Mesothelial cell of epicardium (in vitro differentiated cells): ENCODE measurements at regions not wholly inside any gene's neighbourhood (a gene's known extent, or its start where the extent isn't known, plus 50 kb on each side); places are given as distances from the start of the nearest gene placed in this dataset.
A peak's percentile ranks its signal among the peaks of the same experiment; 100 is the strongest.

Experiments used
- DNase-seq, 2 experiments: peaks; one replicate each; pipeline ENCODE4 v3.0.0; 2021; ENCODE audit warnings: low spot score in 2 of 2; ENCODE audit not compliant: unreplicated experiment in 2 of 2
- H3K27ac Mint-ChIP-seq: 2 replicates; pipeline ENCODE4 v1.8.0; 2021; ENCODE audit warnings: mixed read lengths
- H3K27me3 Mint-ChIP-seq: 2 replicates; pipeline ENCODE4 v1.8.0; 2021; ENCODE audit warnings: low read depth, mixed read lengths
- H3K36me3 Mint-ChIP-seq: 2 replicates; pipeline ENCODE4 v1.8.0; 2021; ENCODE audit warnings: mixed read lengths
- H3K4me1 Mint-ChIP-seq: 2 replicates; pipeline ENCODE4 v1.8.0; 2021; ENCODE audit warnings: mixed read lengths
- H3K4me3 Mint-ChIP-seq: 2 replicates; pipeline ENCODE4 v1.8.0; 2021; ENCODE audit warnings: mild to moderate bottlenecking, moderate library complexity, mixed read lengths
- H3K9me3 Mint-ChIP-seq: 2 replicates; pipeline ENCODE4 v1.8.0; 2021; ENCODE audit warnings: mixed read lengths
- TF ChIP-seq, protein P1 (sequence below): fragments of 200-600 bp; sonication (generic); IDR thresholded peaks from one replicate; pipeline ENCODE4 v1.5.0; 2021; ENCODE audit warnings: antibody characterized with exemption; ENCODE audit not compliant: unreplicated experiment

DNA sequence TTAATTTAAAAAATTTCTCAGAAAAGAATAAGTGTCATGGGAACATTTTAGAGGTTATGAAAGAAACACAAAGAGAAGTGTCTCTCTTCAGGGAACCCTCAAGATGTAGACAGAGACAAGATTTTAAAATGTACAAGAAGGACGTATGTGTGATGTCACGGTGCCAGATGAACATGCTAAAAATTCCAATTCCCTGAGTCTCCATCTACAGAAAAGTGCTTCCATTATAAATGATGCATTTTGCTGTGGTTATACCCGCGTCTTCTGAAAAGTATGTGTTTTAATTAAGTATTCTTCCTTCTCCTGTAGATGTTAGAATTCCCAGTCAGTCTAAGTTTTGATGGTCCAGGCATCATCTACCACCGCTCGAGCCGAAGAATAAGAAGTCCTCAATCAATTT is 489.1 kb downstream of the PREX1 start:
- Mint-ChIP-seq H3K36me3 (no peaks in the 10 kb centered on the region), H3K4me3 (peak overlapping the region; percentile 20), H3K9me3 (no peaks in the 10 kb centered on the region), H3K4me1 (peaks cover 19% of the 10 kb centered on the region), H3K27ac (peak overlapping the region; percentile 48), H3K27me3 (peaks cover 5% of the 10 kb centered on the region)
- TF ChIP-seq, protein P1, sequence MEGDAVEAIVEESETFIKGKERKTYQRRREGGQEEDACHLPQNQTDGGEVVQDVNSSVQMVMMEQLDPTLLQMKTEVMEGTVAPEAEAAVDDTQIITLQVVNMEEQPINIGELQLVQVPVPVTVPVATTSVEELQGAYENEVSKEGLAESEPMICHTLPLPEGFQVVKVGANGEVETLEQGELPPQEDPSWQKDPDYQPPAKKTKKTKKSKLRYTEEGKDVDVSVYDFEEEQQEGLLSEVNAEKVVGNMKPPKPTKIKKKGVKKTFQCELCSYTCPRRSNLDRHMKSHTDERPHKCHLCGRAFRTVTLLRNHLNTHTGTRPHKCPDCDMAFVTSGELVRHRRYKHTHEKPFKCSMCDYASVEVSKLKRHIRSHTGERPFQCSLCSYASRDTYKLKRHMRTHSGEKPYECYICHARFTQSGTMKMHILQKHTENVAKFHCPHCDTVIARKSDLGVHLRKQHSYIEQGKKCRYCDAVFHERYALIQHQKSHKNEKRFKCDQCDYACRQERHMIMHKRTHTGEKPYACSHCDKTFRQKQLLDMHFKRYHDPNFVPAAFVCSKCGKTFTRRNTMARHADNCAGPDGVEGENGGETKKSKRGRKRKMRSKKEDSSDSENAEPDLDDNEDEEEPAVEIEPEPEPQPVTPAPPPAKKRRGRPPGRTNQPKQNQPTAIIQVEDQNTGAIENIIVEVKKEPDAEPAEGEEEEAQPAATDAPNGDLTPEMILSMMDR: no peak
- DNase-seq: no peak

- Mint-ChIP-seq H3K4me3 (no peak overlapping the region), H3K27me3 (no peaks in the 10 kb centered on the region), H3K27ac (no peak overlapping the region), H3K9me3 (no peaks in the 10 kb centered on the region), H3K4me1 (peaks cover 29% of the 10 kb centered on the region), H3K36me3 (no peaks in the 10 kb centered on the region)
- no peak for DNase-seq
- TF ChIP-seq, protein P1: no peak
These were observed 491.2 kb downstream of the PREX1 start for GRCh38 chr20:48336597-48336996.

DNA sequence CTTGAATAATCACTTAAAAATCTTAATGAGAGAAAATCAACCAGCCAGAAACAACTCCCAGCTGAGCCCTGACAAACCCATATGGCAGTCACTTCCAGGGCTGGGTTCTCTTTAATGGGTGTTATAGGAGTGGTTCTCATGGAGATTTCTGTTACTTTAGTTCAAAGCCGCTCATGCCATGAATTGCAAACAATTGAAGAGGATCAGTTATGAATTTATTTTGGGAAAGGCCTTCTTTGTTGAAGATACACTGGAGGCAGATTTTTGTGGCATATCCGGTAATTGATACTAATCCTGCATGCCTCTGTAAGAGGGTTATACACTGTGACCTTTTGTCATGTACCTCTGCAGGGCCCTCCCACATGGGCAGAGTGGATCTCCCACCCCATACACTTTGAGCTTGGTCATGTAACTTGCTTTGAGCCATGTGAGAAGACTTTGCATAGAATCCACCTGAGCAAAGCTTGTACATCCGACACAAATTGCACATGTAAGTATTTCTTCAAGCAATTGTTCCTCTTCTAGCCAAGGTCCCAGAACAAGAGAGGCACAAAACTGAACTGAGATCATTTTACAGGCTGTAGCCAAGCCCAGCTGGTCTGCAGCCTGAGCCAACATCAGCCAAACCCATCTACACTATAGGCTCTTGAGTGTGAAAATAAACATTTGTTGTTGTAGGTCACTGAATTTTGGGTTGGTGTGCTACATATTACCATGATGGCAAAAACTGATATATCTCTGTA is 492.3 kb downstream of the PREX1 start:
- no peak overlapping the region for H3K4me3 Mint-ChIP-seq
- DNase-seq: no peak
- no peaks in the 10 kb centered on the region for H3K27me3 Mint-ChIP-seq
- no peaks in the 10 kb centered on the region for H3K9me3 Mint-ChIP-seq
- no peak overlapping the region for H3K27ac Mint-ChIP-seq
- peaks cover 29% of the 10 kb centered on the region for H3K4me1 Mint-ChIP-seq
- TF ChIP-seq, protein P1: no peak
- no peaks in the 10 kb centered on the region for H3K36me3 Mint-ChIP-seq

DNA sequence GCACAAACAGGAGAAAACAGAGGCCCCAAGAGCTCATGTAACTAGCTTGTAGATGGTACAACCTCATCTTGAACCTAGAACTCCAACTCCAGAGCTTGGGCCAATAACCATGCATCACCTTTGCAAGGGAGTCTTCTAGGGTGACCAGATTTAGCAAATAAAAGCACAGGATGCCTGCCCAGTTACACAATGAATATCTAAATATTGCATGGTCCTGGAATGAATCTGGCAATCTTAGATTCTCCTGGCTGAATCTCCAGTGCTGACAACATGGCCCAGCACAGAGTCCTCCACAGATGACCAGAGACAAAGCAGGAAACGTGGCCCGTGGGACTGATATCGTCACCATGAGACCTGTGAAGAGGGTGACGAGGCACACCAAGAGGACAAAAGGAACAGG is 494.1 kb downstream of the PREX1 start:
- H3K9me3 Mint-ChIP-seq: no peaks in the 10 kb centered on the region
- no peak overlapping the region for H3K4me3 Mint-ChIP-seq
- H3K27me3 Mint-ChIP-seq: no peaks in the 10 kb centered on the region
- DNase-seq: no peak
- no peak overlapping the region for H3K27ac Mint-ChIP-seq
- H3K36me3 Mint-ChIP-seq: no peaks in the 10 kb centered on the region
- peaks cover 33% of the 10 kb centered on the region for H3K4me1 Mint-ChIP-seq
- TF ChIP-seq, protein P1: no peak

DNA sequence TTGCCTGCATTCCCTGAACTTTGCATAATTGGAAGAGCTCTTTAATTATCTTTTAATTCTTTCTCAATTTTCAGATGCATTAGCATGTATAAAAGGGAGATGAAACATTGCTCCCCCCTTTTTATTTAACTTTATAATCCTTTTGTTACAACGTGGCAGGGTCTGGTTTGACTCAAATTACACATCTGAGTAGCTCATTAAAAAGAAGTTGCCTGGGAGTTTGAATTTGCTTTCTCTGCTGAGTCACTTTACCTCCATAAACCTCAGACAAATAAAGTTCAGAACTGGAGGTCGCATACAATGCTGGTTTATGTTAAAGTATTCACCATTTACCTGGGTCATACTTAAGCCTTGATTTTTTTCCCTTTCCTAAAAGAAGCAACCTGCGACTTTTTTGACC is 495.2 kb downstream of the PREX1 start:
- H3K27me3 Mint-ChIP-seq: no peaks in the 10 kb centered on the region
- TF ChIP-seq, protein P1: no peak
- H3K27ac Mint-ChIP-seq: peak overlapping the region; percentile 84
- no peaks in the 10 kb centered on the region for H3K9me3 Mint-ChIP-seq
- DNase-seq: no peak
- H3K4me3 Mint-ChIP-seq: no peak overlapping the region
- H3K36me3 Mint-ChIP-seq: no peaks in the 10 kb centered on the region
- H3K4me1 Mint-ChIP-seq: peaks cover 39% of the 10 kb centered on the region
